Keratinocyte (primary cell): ENCODE measurements at regions not wholly inside any gene's neighbourhood (a gene's known extent, or its start where the extent isn't known, plus 50 kb on each side); places are given as distances from the start of the nearest gene placed in this dataset.
"Not testable (repeated sequence)": the region's sequence is repeated elsewhere in the genome, so short reads cannot be mapped to it uniquely, and the experiment has no call there.

ENCODE experiments used
- EZH2 ChIP-seq: IDR thresholded peaks from one replicate; pipeline ENCODE4 v1.6.1; 2012; ENCODE audit warnings: inconsistent platforms, mild to moderate bottlenecking, low read length, moderate library complexity
- TF ChIP-seq, protein P1 (sequence below), 3 experiments: IDR thresholded peaks in 1 of 3; conservative IDR thresholded peaks in 1 of 3; optimal IDR thresholded peaks in 1 of 3; 2 replicates in 2 of 3; 3 replicates in 1 of 3; pipeline versions ENCODE3 to v1.5.1; 2011; ENCODE audit warnings: low read length in 3 of 3, mild to moderate bottlenecking in 3 of 3, moderate library complexity in 2 of 3, control low read depth in 1 of 3, inconsistent platforms in 1 of 3; ENCODE audit not compliant: insufficient read depth in 2 of 3; ENCODE audit errors: extremely low read depth in 1 of 3

DNA sequence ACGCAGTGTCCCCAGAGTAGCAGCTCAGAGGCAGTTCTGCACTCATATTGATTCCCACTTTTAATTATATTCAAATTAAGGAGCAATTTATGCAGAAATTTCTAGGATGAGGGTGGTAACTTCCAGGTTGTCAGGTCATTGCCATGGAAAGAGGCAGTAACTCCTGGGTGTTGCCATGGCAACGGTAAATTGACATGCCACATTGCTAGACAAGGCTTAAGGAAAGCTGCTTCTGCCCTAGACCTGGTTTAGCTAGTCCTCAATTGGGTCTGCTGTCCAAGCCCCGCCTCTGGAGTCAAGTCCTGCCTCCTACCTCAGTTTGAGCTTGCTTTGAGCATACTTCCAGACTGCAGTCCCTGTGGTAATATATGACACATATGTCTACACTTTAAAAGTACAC lies 53.8 kb upstream of the CXorf66 start:
- TF ChIP-seq EZH2, result not testable (repeated sequence)
- TF ChIP-seq, protein P1, sequence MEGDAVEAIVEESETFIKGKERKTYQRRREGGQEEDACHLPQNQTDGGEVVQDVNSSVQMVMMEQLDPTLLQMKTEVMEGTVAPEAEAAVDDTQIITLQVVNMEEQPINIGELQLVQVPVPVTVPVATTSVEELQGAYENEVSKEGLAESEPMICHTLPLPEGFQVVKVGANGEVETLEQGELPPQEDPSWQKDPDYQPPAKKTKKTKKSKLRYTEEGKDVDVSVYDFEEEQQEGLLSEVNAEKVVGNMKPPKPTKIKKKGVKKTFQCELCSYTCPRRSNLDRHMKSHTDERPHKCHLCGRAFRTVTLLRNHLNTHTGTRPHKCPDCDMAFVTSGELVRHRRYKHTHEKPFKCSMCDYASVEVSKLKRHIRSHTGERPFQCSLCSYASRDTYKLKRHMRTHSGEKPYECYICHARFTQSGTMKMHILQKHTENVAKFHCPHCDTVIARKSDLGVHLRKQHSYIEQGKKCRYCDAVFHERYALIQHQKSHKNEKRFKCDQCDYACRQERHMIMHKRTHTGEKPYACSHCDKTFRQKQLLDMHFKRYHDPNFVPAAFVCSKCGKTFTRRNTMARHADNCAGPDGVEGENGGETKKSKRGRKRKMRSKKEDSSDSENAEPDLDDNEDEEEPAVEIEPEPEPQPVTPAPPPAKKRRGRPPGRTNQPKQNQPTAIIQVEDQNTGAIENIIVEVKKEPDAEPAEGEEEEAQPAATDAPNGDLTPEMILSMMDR (optimal IDR thresholded peaks at IDR 0.05 in 1 of 3, IDR thresholded peaks at IDR 0.05 in 1 of 3, conservative IDR thresholded peaks at IDR 0.05 in 1 of 3; ENCODE audit: extremely low read depth in 1 of 3, insufficient read depth in 2 of 3, low read length in 3 of 3), result not testable (repeated sequence)
